ENCODE measurements at regions not wholly inside any gene's neighbourhood (a gene's known extent, or its start where the extent isn't known, plus 50 kb on each side); places are given as distances from the start of the nearest gene placed in this dataset.

DNA sequence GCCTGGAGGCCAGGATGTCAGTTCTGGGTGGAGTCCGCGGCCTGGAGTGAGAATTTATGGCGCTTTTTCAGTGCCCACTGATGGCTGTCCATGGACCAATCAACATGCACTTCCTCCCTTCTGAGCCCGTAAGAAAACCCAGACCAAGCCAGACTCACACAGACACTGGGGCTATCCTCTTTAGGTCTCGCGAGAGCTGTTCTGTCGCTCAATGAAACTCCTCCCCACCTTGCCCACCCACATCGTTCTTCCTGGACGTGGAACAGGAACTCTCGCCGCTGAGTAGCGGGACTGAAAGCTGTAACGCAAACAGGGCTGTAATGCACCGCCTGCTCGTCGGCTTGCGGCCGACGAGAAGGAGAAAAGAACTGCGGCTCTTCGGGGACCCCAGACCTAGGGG, 833.0 kb upstream of the CADM2 start:
- H3K27ac ChIP-seq (ENCODE audit: insufficient read length, low read depth, low read length) = no peak overlapping the region
- no peak overlapping the region for H3K56ac ChIP-seq (ENCODE audit: insufficient read length, low read depth, low read length)
- no peak overlapping the region for H4K5ac ChIP-seq (ENCODE audit: insufficient read length, low read depth, low read length)
- no peak for DNase-seq
- H3K4ac ChIP-seq (ENCODE audit: low read depth, low read length) = no peak overlapping the region
- no peaks in the 10 kb centered on the region for H4K20me1 ChIP-seq (ENCODE audit: control insufficient read depth, insufficient read depth, insufficient read length)
- no CpG with 5 or more reads among the region's 21 CpGs for whole genome bisulfite sequencing (ENCODE audit: extremely low coverage, insufficient read length, low lambda C conversion rate)
- H4K8ac ChIP-seq (replicated peaks; ENCODE audit: insufficient read length, low read depth, low read length) = no peak overlapping the region
- H3K4me1 ChIP-seq (ENCODE audit: insufficient read depth, low read length) = no peaks in the 10 kb centered on the region
- H3K9me3 ChIP-seq (ENCODE audit: control insufficient read depth, low read depth, low read length) = no peaks in the 10 kb centered on the region
- no peak overlapping the region for H3T11ph ChIP-seq (ENCODE audit: low read length)
- TF ChIP-seq, protein P1, sequence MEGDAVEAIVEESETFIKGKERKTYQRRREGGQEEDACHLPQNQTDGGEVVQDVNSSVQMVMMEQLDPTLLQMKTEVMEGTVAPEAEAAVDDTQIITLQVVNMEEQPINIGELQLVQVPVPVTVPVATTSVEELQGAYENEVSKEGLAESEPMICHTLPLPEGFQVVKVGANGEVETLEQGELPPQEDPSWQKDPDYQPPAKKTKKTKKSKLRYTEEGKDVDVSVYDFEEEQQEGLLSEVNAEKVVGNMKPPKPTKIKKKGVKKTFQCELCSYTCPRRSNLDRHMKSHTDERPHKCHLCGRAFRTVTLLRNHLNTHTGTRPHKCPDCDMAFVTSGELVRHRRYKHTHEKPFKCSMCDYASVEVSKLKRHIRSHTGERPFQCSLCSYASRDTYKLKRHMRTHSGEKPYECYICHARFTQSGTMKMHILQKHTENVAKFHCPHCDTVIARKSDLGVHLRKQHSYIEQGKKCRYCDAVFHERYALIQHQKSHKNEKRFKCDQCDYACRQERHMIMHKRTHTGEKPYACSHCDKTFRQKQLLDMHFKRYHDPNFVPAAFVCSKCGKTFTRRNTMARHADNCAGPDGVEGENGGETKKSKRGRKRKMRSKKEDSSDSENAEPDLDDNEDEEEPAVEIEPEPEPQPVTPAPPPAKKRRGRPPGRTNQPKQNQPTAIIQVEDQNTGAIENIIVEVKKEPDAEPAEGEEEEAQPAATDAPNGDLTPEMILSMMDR (conservative IDR thresholded peaks at IDR 0.05) = no peak
- H2BK5ac ChIP-seq (ENCODE audit: insufficient read length, low read length) = no peak overlapping the region
- H3K36me3 Mint-ChIP-seq (ENCODE audit: insufficient read depth in 1 of 3, low read depth in 3 of 3) = peaks cover 0 to 2% (median 0%) of the 10 kb centered on the region in 3 experiments; a peak in 1 of 7 replicates
- no peak overlapping the region for H2AK5ac ChIP-seq (ENCODE audit: insufficient read length, low read length)
- H3K14ac ChIP-seq (ENCODE audit: insufficient read depth, low read length) = no peak overlapping the region
- H3K27me3 ChIP-seq (ENCODE audit: insufficient read depth, low read length) = no peaks in the 10 kb centered on the region
- H3K4me3 Mint-ChIP-seq = no peak overlapping the region
- H2AFZ ChIP-seq (ENCODE audit: low read length) = no peak overlapping the region
- no peak overlapping the region for H3K9ac ChIP-seq (ENCODE audit: extremely low read depth, insufficient read length, low read length)
- H3K79me2 ChIP-seq (ENCODE audit: insufficient read depth, low read length) = no peaks in the 10 kb centered on the region; the same call in 1 of the 2 replicates
- no peak overlapping the region for H2BK20ac ChIP-seq (ENCODE audit: low read depth, low read length, poor library complexity, severe bottlenecking)
- H3K4me2 ChIP-seq (ENCODE audit: insufficient read depth, insufficient read length, low read length) = no peak overlapping the region
- no peaks in the 10 kb centered on the region for H3K27me3 Mint-ChIP-seq (ENCODE audit: low read depth)
- no peaks in the 10 kb centered on the region for H3K4me1 Mint-ChIP-seq
- H3K23ac ChIP-seq (ENCODE audit: insufficient read length, low read depth, low read length) = no peak overlapping the region
- H2BK12ac ChIP-seq (ENCODE audit: insufficient read length, low read depth, low read length) = no peak overlapping the region
- no peaks in the 10 kb centered on the region for H3K79me1 ChIP-seq (ENCODE audit: insufficient read depth, low read depth, low read length, poor library complexity, severe bottlenecking)
- peaks cover 0 to 2% of the 10 kb centered on the region in 2 experiments; a peak in 2 of 5 replicates for H3K9me3 Mint-ChIP-seq
- no peak overlapping the region for H3K27ac Mint-ChIP-seq
- no peak overlapping the region for H4K91ac ChIP-seq (ENCODE audit: insufficient read length, low read depth, low read length)
- no peak overlapping the region for H2BK120ac ChIP-seq (ENCODE audit: low read depth, low read length, poor library complexity, severe bottlenecking)
- H3K18ac ChIP-seq (ENCODE audit: insufficient read length, low read depth, low read length) = no peak overlapping the region
- H3K23me2 ChIP-seq (ENCODE audit: insufficient read length, low read depth, low read length, poor library complexity, severe bottlenecking) = no peaks in the 10 kb centered on the region
- H2BK15ac ChIP-seq (ENCODE audit: low read depth, low read length) = no peak overlapping the region
